K562 (cell line): ENCODE measurements at regions not wholly inside any gene's neighbourhood (a gene's known extent, or its start where the extent isn't known, plus 50 kb on each side); places are given as distances from the start of the nearest gene placed in this dataset.

Experiments used
- ATAC-seq: fragments of 200-7000 bp; cut with Tn5 transposase; 3 replicates; pipeline ENCODE4 v1.9.1; 2020; ENCODE audit warnings: moderate library complexity
- BruUV-seq: library from RNA; stranded (reverse); fragments of 400-500 nt; replicated peaks from 2 replicates; lab custom pipeline; 2021; lab: Mats Ljungman, UMichigan
- CTCF ChIA-PET: fragments of 300-600 bp; formaldehyde crosslinking; extraction: SDS; loops from one replicate; lab custom pipeline; 2021; ENCODE audit warnings: low intra/inter-chr PET ratio; lab: Yijun Ruan, JAX
- POLR2A ChIA-PET: fragments of 300-600, 350-650 bp; sonication (Branson Sonifier 250); formaldehyde crosslinking; extraction: SDS; loops from one replicate; lab custom pipeline; 2021; ENCODE audit warnings: antibody characterized with exemption, inconsistent platforms; lab: Yijun Ruan, JAX
- DNase-seq, 4 experiments: peaks; one replicate each; pipeline versions ENCODE4 v3.0.0 to v3.0.0-alpha.2; 2011 to 2018; ENCODE audit warnings: low spot score in 3 of 4, mixed read lengths in 3 of 4; ENCODE audit errors: extremely low read depth in 1 of 4
- FAIRE-seq: peaks from 2 replicates; lab custom pipeline; 2011; peaks lifted over from hg19 to GRCh38; lab: Jason Lieb, UNC
- H2AFZ ChIP-seq: 2 replicates; pipeline ENCODE4 v1.6.0; 2011; ENCODE audit warnings: low read depth, low read length, control low read depth, inconsistent platforms
- H3K27ac ChIP-seq: fragments of 200-600 bp; 3 replicates; pipeline ENCODE4 v1.8.0; 2011; ENCODE audit warnings: low read depth, mild to moderate bottlenecking, control low read depth, inconsistent platforms, low read length, moderate library complexity, mixed read lengths; ENCODE audit errors: extremely low read depth
- H3K27me3 ChIP-seq, 2 experiments: fragments of 300-600 bp in 1 of 2; 2 replicates in 1 of 2; 3 replicates in 1 of 2; pipeline versions ENCODE4 v1.6.0 to v1.8.0; 2011; ENCODE audit warnings: inconsistent platforms in 2 of 2, low read length in 2 of 2, mild to moderate bottlenecking in 1 of 2, mixed read lengths in 1 of 2, moderate library complexity in 1 of 2; ENCODE audit not compliant: control insufficient read depth in 2 of 2, insufficient read depth in 2 of 2
- H3K36me3 ChIP-seq: fragments of 300-600 bp; 3 replicates; pipeline ENCODE4 v1.8.0; 2011; ENCODE audit warnings: mild to moderate bottlenecking, low read length, inconsistent platforms; ENCODE audit not compliant: control insufficient read depth, insufficient read depth
- H3K4me1 ChIP-seq, 2 experiments: fragments of 200-600 bp in 1 of 2; replicated peaks in 1 of 2; 2 replicates in 1 of 2; 3 replicates in 1 of 2; pipeline versions ENCODE4 v1.5.1 to v1.8.0; 2011; ENCODE audit warnings: inconsistent platforms in 2 of 2, low read length in 2 of 2, mild to moderate bottlenecking in 1 of 2, mixed read lengths in 1 of 2, moderate library complexity in 1 of 2; ENCODE audit not compliant: control insufficient read depth in 2 of 2, insufficient read depth in 2 of 2
- H3K4me2 ChIP-seq: 2 replicates; pipeline ENCODE4 v1.6.1; 2011; ENCODE audit warnings: low read length, control low read depth, inconsistent platforms, mixed read lengths; ENCODE audit not compliant: insufficient read depth
- H3K4me3 ChIP-seq: fragments of 200-600 bp; sonication (generic), shearing (Covaris generic); 2 replicates; pipeline ENCODE4 v1.5.1; 2016; ENCODE audit warnings: control low read depth, inconsistent platforms
- H3K79me2 ChIP-seq: fragments of 200-600 bp; 3 replicates; pipeline ENCODE4 v1.8.0; 2011; ENCODE audit warnings: low read length, inconsistent platforms; ENCODE audit not compliant: control insufficient read depth, insufficient read depth
- H3K9ac ChIP-seq, 2 experiments: 2 replicates each; pipeline versions ENCODE4 v1.6.0 to v1.6.1; 2011; ENCODE audit warnings: low read depth in 2 of 2, low read length in 2 of 2, control low read depth in 1 of 2, inconsistent platforms in 1 of 2, mild to moderate bottlenecking in 1 of 2, mixed read lengths in 1 of 2; ENCODE audit not compliant: insufficient read depth in 1 of 2
- H3K9me1 ChIP-seq: one replicate; pipeline ENCODE4 v1.6.0; 2011; ENCODE audit warnings: inconsistent platforms, mild to moderate bottlenecking, low read length, moderate library complexity; ENCODE audit not compliant: control insufficient read depth, insufficient read depth
- H3K9me3 ChIP-seq: replicated peaks from 2 replicates; pipeline ENCODE4 v1.5.1; 2011; ENCODE audit warnings: low read depth, low read length, inconsistent platforms; ENCODE audit not compliant: control insufficient read depth, insufficient read depth
- H4K20me1 ChIP-seq: replicated peaks from 2 replicates; pipeline ENCODE4 v1.6.1; 2011; ENCODE audit warnings: low read length, inconsistent platforms, mixed read lengths; ENCODE audit not compliant: control insufficient read depth, insufficient read depth
- RFX1 ChIP-seq: fragments of 450-650 bp; IDR thresholded peaks from 2 replicates; pipeline ENCODE4 v1.6.1; 2016; ENCODE audit warnings: mild to moderate bottlenecking, moderate library complexity
- SMARCE1 ChIP-seq: fragments of 450-650 bp; IDR thresholded peaks from 2 replicates; pipeline ENCODE4 v1.7.1; 2016; ENCODE audit warnings: mild to moderate bottlenecking
- WHSC1 ChIP-seq: IDR thresholded peaks from one replicate; pipeline ENCODE4 v1.6.1; 2012; ENCODE audit warnings: low read length, control low read depth, inconsistent platforms
- ZKSCAN3 ChIP-seq: fragments of 250-450 bp; sonication (Bioruptor Pico); IDR thresholded peaks from 2 replicates; pipeline ENCODE4 v1.4.0; 2020
- ZNF197 ChIP-seq: fragments of 200-800 bp; sonication (Bioruptor generic); IDR thresholded peaks from 2 replicates; pipeline ENCODE4 v1.6.1; 2016; ENCODE audit warnings: low read depth, missing genetic modification characterization, missing compliant biosample characterization
- in situ Hi-C: fragments of 300-500 bp; cut with MboI; formaldehyde crosslinking; loops from 4 replicates; pipeline ENCODE4 v1.15.0; 2018; ENCODE audit warnings: inconsistent platforms, mixed read lengths
- intact Hi-C: fragments of 100-400 bp; cut with micrococcal nuclease; formaldehyde crosslinking; loops from 2 replicates; pipeline ENCODE4 v1.14.2; 2022
- TF ChIP-seq, protein P1 (sequence below): sonication (generic); formaldehyde crosslinking; IDR thresholded peaks from 2 replicates; pipeline ENCODE4 v1.8.0; 2022; ENCODE audit warnings: missing genetic modification reagents, mild to moderate bottlenecking, borderline replicate concordance
- TF ChIP-seq, protein P2 (sequence below): IDR thresholded peaks from 2 replicates; pipeline ENCODE4 v1.6.1; 2011; ENCODE audit not compliant: insufficient read length; ENCODE audit errors: extremely low read depth

DNA sequence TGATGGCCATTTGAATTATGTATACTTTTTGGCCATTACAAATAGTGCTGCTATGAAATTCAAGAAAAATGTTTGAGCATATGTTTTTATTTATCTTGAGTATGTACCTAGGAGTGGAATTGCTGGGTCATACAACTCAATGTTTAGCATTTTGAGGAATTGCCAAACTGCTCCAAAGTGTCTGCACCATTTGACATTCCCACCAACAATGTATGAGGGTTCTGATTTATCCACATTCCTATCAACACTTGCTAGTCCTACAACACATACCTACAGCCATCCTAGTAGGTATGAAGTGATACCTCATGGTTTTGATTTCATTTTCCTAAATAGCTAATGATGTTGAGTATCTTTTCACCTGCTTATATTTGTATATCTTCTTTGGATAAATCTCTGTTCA is 165.5 kb downstream of the NOC3L start:
- peaks cover 0 to 2% of the 10 kb centered on the region in 2 experiments; a peak in 2 of 5 replicates for H3K4me1 ChIP-seq
- no peak overlapping the region for H3K4me2 ChIP-seq
- H3K4me3 ChIP-seq, result no peak overlapping the region
- DNase-seq, result no peak
- intact Hi-C loops, result no loop called here
- in situ Hi-C loops, result no loop called here
- POLR2A ChIA-PET, result no interaction called here
- H3K36me3 ChIP-seq, result no peaks in the 10 kb centered on the region
- ATAC-seq, result no peak
- no peaks in the 10 kb centered on the region for H4K20me1 ChIP-seq
- BruUV-seq, result no TSS peak
- CTCF ChIA-PET, result no interaction called here
- H3K9me1 ChIP-seq, result no peaks in the 10 kb centered on the region
- no peak overlapping the region for H3K27ac ChIP-seq
- H3K79me2 ChIP-seq, result no peaks in the 10 kb centered on the region
- H3K9me3 ChIP-seq, result no peaks in the 10 kb centered on the region
- no peak overlapping the region for H2AFZ ChIP-seq
- FAIRE-seq, result no peak
- no peaks in the 10 kb centered on the region for H3K27me3 ChIP-seq
- no peak for TF ChIP-seq RFX1
- no peak for TF ChIP-seq ZKSCAN3 (CRISPR knock-in tag)
- no peak for TF ChIP-seq WHSC1
- TF ChIP-seq, protein P1, sequence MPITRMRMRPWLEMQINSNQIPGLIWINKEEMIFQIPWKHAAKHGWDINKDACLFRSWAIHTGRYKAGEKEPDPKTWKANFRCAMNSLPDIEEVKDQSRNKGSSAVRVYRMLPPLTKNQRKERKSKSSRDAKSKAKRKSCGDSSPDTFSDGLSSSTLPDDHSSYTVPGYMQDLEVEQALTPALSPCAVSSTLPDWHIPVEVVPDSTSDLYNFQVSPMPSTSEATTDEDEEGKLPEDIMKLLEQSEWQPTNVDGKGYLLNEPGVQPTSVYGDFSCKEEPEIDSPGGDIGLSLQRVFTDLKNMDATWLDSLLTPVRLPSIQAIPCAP, result no peak
- no peak for TF ChIP-seq ZNF197 (CRISPR knock-in tag)
- TF ChIP-seq, protein P2, sequence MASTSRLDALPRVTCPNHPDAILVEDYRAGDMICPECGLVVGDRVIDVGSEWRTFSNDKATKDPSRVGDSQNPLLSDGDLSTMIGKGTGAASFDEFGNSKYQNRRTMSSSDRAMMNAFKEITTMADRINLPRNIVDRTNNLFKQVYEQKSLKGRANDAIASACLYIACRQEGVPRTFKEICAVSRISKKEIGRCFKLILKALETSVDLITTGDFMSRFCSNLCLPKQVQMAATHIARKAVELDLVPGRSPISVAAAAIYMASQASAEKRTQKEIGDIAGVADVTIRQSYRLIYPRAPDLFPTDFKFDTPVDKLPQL, result no peak
- no peak for TF ChIP-seq SMARCE1
- no peak overlapping the region for H3K9ac ChIP-seq
